Neural cell (in vitro differentiated cells): ENCODE measurements at regions not wholly inside any gene's neighbourhood (a gene's known extent, or its start where the extent isn't known, plus 50 kb on each side); places are given as distances from the start of the nearest gene placed in this dataset.

Experiments
- CTCF ChIP-seq: fragments of 450-650 bp; IDR thresholded peaks from 2 replicates; pipeline ENCODE4 v1.5.1; 2014; ENCODE audit warnings: antibody characterized with exemption, mild to moderate bottlenecking, moderate library complexity; ENCODE audit not compliant: poor library complexity, severe bottlenecking
- MXI1 ChIP-seq: fragments of 450-650 bp; conservative IDR thresholded peaks from 2 replicates; pipeline ENCODE4 v1.6.1; 2014; ENCODE audit warnings: antibody characterized with exemption, mild to moderate bottlenecking; ENCODE audit not compliant: poor library complexity, severe bottlenecking

GRCh38 chr2:145851730-145852129 is 1331.8 kb upstream of the ZEB2 start:
- TF ChIP-seq CTCF (no peak), MXI1 (no peak)
